ENCODE measurements at regions not wholly inside any gene's neighbourhood (a gene's known extent, or its start where the extent isn't known, plus 50 kb on each side); places are given as distances from the start of the nearest gene placed in this dataset.

DNA sequence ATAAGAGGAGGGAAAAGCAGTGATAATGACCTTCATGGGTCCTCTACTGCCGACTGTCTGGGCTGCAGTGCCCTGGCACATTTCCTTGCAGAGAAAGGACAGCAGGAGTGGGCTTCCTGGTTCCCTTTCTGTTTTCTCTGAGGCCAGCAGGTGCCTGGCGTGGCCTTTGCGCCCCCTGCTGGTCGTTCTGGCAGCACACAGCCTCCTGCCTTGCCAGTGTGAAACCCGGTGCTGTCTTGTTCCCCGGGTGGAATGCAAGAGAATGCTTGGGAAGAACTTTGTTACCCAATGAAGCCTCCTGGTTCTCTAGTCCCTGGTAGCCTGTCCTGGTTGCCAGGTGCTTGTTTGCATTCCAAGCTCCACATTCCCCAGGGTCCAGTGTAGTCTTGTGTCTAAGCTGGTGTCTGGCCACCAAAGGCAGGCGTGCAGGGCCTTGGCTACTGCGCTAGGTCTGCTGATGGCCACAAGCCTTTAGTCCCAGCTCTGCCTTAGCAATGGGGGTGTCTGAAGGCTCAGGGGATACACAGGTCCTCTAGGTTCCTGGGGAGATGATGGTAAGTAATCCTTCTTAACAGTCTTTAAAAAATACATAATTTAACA lies 1392.4 kb upstream of the TMEM132C start:
- TF ChIP-seq, protein P1, sequence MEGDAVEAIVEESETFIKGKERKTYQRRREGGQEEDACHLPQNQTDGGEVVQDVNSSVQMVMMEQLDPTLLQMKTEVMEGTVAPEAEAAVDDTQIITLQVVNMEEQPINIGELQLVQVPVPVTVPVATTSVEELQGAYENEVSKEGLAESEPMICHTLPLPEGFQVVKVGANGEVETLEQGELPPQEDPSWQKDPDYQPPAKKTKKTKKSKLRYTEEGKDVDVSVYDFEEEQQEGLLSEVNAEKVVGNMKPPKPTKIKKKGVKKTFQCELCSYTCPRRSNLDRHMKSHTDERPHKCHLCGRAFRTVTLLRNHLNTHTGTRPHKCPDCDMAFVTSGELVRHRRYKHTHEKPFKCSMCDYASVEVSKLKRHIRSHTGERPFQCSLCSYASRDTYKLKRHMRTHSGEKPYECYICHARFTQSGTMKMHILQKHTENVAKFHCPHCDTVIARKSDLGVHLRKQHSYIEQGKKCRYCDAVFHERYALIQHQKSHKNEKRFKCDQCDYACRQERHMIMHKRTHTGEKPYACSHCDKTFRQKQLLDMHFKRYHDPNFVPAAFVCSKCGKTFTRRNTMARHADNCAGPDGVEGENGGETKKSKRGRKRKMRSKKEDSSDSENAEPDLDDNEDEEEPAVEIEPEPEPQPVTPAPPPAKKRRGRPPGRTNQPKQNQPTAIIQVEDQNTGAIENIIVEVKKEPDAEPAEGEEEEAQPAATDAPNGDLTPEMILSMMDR (conservative IDR thresholded peaks at IDR 0.05; ENCODE audit: low read length) = peak; percentile 70
- no peak overlapping the region for H3K4me3 ChIP-seq (ENCODE audit: low read length)
- DNase-seq (ENCODE audit: low read depth) = peak; percentile 28

- no peak overlapping the region for H3K4me3 ChIP-seq (ENCODE audit: low read length)
- TF ChIP-seq, protein P1 (conservative IDR thresholded peaks at IDR 0.05; ENCODE audit: low read length) = no peak
- no peak for DNase-seq (ENCODE audit: low read depth)
These were observed 1387.1 kb upstream of the TMEM132C start for GRCh38 chr12:126879842-126880241.

DNA sequence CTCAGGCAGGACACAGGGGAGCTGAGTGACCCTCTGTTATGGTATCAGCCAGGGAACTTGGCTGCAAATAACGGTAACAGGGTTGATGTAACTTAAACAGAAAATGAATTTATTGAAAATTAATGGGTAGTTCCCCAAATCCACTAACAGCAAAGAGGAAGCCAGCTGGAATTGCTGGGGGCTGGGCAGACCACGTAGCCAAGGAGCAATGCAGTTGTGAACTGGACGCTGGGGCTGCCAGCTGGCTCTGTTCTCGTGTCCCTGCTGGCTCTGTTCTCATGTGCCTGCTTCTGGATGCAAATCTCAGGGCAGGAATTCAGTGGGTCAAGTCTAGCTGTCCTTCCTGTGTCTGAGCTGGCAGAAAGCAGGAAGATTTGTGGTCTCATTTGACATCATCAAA lies 1383.3 kb upstream of the TMEM132C start:
- DNase-seq (ENCODE audit: low read depth) = no peak
- H3K4me3 ChIP-seq (ENCODE audit: low read length) = no peak overlapping the region

DNA sequence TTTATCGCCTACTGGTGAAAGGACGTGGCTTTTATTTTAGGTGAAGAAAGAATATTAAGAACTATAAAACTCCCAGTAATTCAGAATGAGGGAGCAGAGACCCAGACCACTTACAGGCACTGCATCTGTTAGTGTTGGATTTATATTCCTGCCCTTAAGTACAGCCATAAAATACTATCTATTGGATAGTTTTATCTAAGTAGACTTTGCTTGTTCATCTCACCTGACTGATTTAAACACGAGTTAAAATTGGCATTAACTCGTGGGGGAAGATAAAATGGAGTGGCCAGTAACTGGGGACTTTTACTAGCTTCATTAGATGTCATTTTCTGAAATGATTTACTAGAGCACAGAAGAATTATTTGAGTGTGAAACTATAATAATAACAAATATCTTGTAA lies 1377.5 kb upstream of the TMEM132C start:
- TF ChIP-seq, protein P1 (conservative IDR thresholded peaks at IDR 0.05; ENCODE audit: low read length) = no peak
- H3K4me3 ChIP-seq (ENCODE audit: low read length) = no peak overlapping the region
- no peak for DNase-seq (ENCODE audit: low read depth)

More for the DNA sequence above, 1383.3 kb upstream of the TMEM132C start:
- TF ChIP-seq, protein P1 (conservative IDR thresholded peaks at IDR 0.05; ENCODE audit: low read length) = no peak

DNA sequence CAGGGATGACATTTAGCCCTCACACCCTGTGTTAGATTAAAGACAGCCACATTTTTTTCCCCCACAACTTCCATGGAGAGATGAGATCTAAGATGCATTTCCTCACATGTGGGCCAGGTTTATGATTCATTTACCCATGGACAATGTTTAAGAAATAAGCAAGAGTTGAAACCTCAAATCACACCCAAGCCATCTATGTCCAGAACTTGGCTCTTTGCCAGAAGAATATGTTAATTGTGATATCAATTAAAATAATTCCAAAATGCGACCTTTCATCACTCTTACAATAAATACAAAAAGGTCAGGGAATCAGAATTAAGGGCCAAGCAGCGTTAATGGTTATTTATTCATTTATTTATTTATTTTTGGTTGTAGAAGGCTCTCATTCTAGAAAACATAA lies 1376.9 kb upstream of the TMEM132C start:
- TF ChIP-seq, protein P1 (conservative IDR thresholded peaks at IDR 0.05; ENCODE audit: low read length) = no peak
- DNase-seq (ENCODE audit: low read depth) = no peak
- no peak overlapping the region for H3K4me3 ChIP-seq (ENCODE audit: low read length)

GRCh38 chr12:126891789-126892188 lies 1375.2 kb upstream of the TMEM132C start:
- TF ChIP-seq, protein P1 (conservative IDR thresholded peaks at IDR 0.05; ENCODE audit: low read length) = no peak
- H3K4me3 ChIP-seq (ENCODE audit: low read length) = no peak overlapping the region
- no peak for DNase-seq (ENCODE audit: low read depth)

Measured in AG10803 (cell line).